ENCODE measurements at regions not wholly inside any gene's neighbourhood (a gene's known extent, or its start where the extent isn't known, plus 50 kb on each side); places are given as distances from the start of the nearest gene placed in this dataset.
"Not testable (repeated sequence)": the region's sequence is repeated elsewhere in the genome, so short reads cannot be mapped to it uniquely, and the experiment has no call there.

DNA sequence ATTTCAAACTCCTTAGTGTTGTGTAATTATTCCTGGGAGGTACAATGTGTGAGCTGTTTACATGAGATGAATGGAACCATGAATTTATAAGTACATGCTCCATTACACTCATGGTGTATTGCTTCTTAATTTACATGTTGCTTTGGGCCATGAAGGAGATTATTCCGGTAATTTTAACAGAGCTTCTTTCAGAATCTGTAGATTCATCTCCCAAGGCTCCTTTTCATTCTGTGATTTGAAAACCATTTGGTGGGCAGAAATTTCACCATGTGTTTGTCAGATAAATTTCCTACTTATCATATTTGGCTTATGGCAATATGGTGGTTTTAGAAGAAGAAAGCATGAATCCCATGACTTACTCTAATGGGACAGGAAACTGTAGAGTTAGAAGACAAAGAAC is 421.6 kb upstream of the EYS start:
- H3K9me3 Mint-ChIP-seq: peaks cover 18 to 74% (median 33%) of the 10 kb centered on the region in 6 donors
- DNase-seq: no peak

DNA sequence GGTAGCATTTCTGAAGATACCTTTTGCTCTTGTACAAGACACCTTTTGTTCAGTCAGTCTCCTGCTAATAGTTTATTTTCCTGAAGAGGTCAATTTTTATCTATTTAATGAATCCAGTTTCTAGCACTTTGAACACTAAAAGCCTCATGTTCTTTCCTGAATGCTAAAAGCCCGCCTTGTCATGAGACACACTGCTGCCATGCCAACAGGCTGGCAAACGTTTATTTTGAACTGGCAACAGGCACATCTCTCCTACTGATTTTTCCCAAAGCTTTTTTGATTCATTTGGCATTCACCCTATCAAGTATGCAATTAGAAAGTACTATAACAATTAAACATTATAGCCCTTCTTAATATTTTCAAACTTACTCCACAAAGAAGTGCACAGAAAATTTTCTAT is 421.2 kb upstream of the EYS start:
- no peak overlapping the region for H3K27ac Mint-ChIP-seq
- peaks cover 15 to 74% (median 35%) of the 10 kb centered on the region in 6 donors for H3K9me3 Mint-ChIP-seq
- no peaks in the 10 kb centered on the region for H3K4me1 Mint-ChIP-seq
- H3K27me3 Mint-ChIP-seq (ENCODE audit: low read depth in 3 of 3): peaks cover 0 to 2% (median 0%) of the 10 kb centered on the region in 3 donors
- no peak for DNase-seq
- H3K4me3 Mint-ChIP-seq: no peak overlapping the region
- no peaks in the 10 kb centered on the region for H3K36me3 Mint-ChIP-seq

More for the DNA sequence above, 421.6 kb upstream of the EYS start:
- Mint-ChIP-seq H3K4me1 (no peaks in the 10 kb centered on the region), H3K27me3 (ENCODE audit: low read depth in 3 of 3) (peaks cover 0 to 2% (median 0%) of the 10 kb centered on the region in 3 donors), H3K36me3 (no peaks in the 10 kb centered on the region), H3K27ac (no peak overlapping the region), H3K4me3 (no peak overlapping the region)

GRCh38 chr6:66127061-66127460 is 420.0 kb upstream of the EYS start:
- H3K27me3 Mint-ChIP-seq (ENCODE audit: low read depth in 3 of 3): no peaks in the 10 kb centered on the region
- H3K27ac Mint-ChIP-seq: no peak overlapping the region
- no peak for DNase-seq
- peaks cover 15 to 78% (median 40%) of the 10 kb centered on the region in 6 donors for H3K9me3 Mint-ChIP-seq
- H3K36me3 Mint-ChIP-seq: no peaks in the 10 kb centered on the region
- no peak overlapping the region for H3K4me3 Mint-ChIP-seq
- H3K4me1 Mint-ChIP-seq: no peaks in the 10 kb centered on the region

GRCh38 chr6:66126358-66126757 is 419.3 kb upstream of the EYS start:
- Mint-ChIP-seq H3K27ac (no peak overlapping the region), H3K36me3 (no peaks in the 10 kb centered on the region), H3K4me1 (no peaks in the 10 kb centered on the region), H3K9me3 (peaks cover 17 to 78% (median 45%) of the 10 kb centered on the region in 6 donors), H3K4me3 (no peak overlapping the region), H3K27me3 (ENCODE audit: low read depth in 3 of 3) (no peaks in the 10 kb centered on the region)
- DNase-seq: no peak

- no peak for DNase-seq
- Mint-ChIP-seq H3K4me1 (no peaks in the 10 kb centered on the region), H3K9me3 (peaks cover 25 to 73% (median 52%) of the 10 kb centered on the region in 6 donors), H3K36me3 (no peaks in the 10 kb centered on the region), H3K27me3 (ENCODE audit: low read depth in 3 of 3) (peaks cover 0 to 3% (median 0%) of the 10 kb centered on the region in 3 donors), H3K27ac (no peak overlapping the region), H3K4me3 (no peak overlapping the region)
Measured at GRCh38 chr6:66103954-66104353, 396.9 kb upstream of the EYS start.

DNA sequence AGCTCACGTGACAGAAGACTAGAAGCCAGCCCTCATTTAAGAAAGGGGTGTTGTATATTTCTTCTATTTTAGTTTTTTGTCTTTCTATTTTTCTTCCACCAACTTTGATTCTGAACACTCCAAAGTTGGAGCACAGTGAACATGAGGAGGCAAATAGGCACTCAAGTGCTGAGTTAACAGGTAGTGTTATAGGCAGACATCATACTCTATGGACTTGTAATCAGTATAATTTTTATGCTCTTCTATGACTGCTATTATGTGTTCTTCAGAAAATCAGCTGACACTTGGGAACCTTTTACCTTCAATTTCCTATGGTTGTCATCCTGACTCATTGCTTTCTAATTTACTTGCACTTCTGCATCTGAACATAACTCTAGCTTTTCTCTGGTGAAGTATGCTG is 396.3 kb upstream of the EYS start:
- Mint-ChIP-seq H3K27ac (no peak overlapping the region), H3K27me3 (ENCODE audit: low read depth in 3 of 3) (peaks cover 0 to 3% (median 0%) of the 10 kb centered on the region in 3 donors), H3K9me3 (peaks cover 24 to 73% (median 54%) of the 10 kb centered on the region in 6 donors), H3K4me3 (no peak overlapping the region), H3K4me1 (no peaks in the 10 kb centered on the region), H3K36me3 (no peaks in the 10 kb centered on the region)
- no peak for DNase-seq

DNA sequence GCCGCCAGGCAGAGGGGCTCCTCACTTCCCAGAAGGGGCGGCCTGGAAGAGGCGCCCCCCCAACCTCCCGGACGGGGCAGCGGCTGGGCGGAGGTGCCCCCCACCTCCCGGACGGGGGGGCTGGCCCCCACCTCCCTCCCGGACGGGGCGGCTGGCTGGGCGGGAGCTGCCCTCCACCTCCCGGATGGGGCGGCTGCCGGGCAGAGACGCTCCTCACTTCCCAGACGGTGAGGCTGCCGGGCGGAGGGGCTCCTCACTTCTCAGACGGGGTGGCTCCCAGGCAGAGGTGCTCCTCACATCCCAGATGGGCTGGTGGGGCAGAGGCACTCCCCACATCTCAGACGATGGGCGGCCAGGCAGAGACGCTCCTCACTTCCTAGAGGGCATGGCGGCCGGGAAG is 389.7 kb upstream of the EYS start:
- Mint-ChIP-seq H3K27me3 (ENCODE audit: low read depth in 3 of 3) (no peaks in the 10 kb centered on the region), H3K9me3 (peaks cover 31 to 62% (median 41%) of the 10 kb centered on the region in 6 donors), H3K4me3 (no peak overlapping the region), H3K4me1 (no peaks in the 10 kb centered on the region), H3K36me3 (peaks cover 0 to 5% (median 0%) of the 10 kb centered on the region in 3 donors), H3K27ac (no peak overlapping the region)
- DNase-seq: no peak

GRCh38 chr6:66094615-66095014 is 387.6 kb upstream of the EYS start:
- no peak overlapping the region for H3K4me3 Mint-ChIP-seq

GRCh38 chr6:66092306-66092705 is 385.3 kb upstream of the EYS start:
- not testable (repeated sequence) for H3K27me3 Mint-ChIP-seq (ENCODE audit: low read depth in 3 of 3)

More at GRCh38 chr6:66094615-66095014, 387.6 kb upstream of the EYS start:
- Mint-ChIP-seq H3K9me3 (peaks cover 19 to 53% (median 38%) of the 10 kb centered on the region in 6 donors), H3K27ac (no peak overlapping the region), H3K36me3 (peaks cover 0 to 5% (median 0%) of the 10 kb centered on the region in 3 donors), H3K4me1 (no peaks in the 10 kb centered on the region), H3K27me3 (ENCODE audit: low read depth in 3 of 3) (no peaks in the 10 kb centered on the region)
- DNase-seq: no peak

GRCh38 chr6:66086532-66086931 is 379.5 kb upstream of the EYS start:
- Mint-ChIP-seq H3K27me3 (ENCODE audit: low read depth in 3 of 3) (peaks cover 0 to 2% (median 1%) of the 10 kb centered on the region in 3 donors), H3K27ac (no peak overlapping the region), H3K4me1 (no peaks in the 10 kb centered on the region), H3K9me3 (peaks cover 26 to 68% (median 44%) of the 10 kb centered on the region in 6 donors), H3K4me3 (no peak overlapping the region), H3K36me3 (peaks cover 0 to 10% (median 5%) of the 10 kb centered on the region in 3 donors)
- DNase-seq: no peak

More at GRCh38 chr6:66092306-66092705, 385.3 kb upstream of the EYS start:
- H3K27ac Mint-ChIP-seq, DNase-seq, H3K4me1 Mint-ChIP-seq, H3K36me3 Mint-ChIP-seq, H3K4me3 Mint-ChIP-seq: not testable (repeated sequence)
- H3K9me3 Mint-ChIP-seq: peaks cover 12 to 52% (median 33%) of the 10 kb centered on the region in 6 donors

DNA sequence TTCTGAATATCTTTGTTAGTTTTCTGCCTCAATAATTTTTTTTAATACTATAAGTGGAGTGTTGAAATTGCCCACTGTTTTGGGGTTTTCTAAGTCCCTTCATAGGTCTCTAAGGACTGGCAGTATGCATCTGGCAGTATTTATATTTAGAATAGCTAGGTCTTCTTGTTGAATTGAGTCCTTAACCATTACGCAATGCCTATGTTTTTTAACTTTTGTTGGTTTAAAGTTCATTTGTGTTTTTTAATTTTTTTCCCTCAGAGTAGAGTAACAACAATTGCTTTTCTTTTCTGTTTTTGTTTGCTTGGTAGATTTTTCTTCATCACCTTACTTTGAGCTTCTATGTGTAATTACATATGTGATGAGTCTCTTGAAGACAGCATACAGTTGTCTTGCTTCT is 375.9 kb upstream of the EYS start:
- H3K27ac Mint-ChIP-seq: no peak overlapping the region

GRCh38 chr6:66068907-66069306 is 361.9 kb upstream of the EYS start:
- Mint-ChIP-seq H3K4me3 (no peak overlapping the region), H3K27me3 (ENCODE audit: low read depth in 3 of 3) (no peaks in the 10 kb centered on the region), H3K36me3 (no peaks in the 10 kb centered on the region), H3K4me1 (no peaks in the 10 kb centered on the region), H3K9me3 (peaks cover 9 to 53% (median 25%) of the 10 kb centered on the region in 6 donors), H3K27ac (no peak overlapping the region)
- no peak for DNase-seq

More for the DNA sequence above, 375.9 kb upstream of the EYS start:
- DNase-seq: no peak
- Mint-ChIP-seq H3K4me1 (no peaks in the 10 kb centered on the region), H3K36me3 (peaks cover 0 to 5% (median 4%) of the 10 kb centered on the region in 3 donors), H3K4me3 (no peak overlapping the region), H3K27me3 (ENCODE audit: low read depth in 3 of 3) (peaks cover 0 to 6% (median 2%) of the 10 kb centered on the region in 3 donors), H3K9me3 (peaks cover 25 to 70% (median 54%) of the 10 kb centered on the region in 6 donors)

DNA sequence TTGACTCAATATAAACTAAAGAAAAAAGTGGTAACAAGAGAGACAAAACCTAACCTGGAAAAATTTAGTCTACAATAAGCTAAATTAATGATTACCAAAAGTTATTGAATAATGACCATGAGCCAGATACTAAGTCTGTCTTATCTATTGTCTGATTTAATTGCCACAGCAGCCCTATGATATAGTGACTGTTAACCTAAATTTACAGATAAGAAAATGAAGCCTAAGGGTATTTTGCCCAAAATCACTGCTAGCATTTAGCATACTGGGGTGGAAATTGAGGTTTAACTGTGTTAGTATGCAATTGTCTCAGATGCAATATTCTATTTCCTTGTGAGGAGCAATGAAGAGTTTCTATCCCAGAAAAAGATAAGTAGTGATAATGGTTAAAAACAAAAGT is 361.0 kb upstream of the EYS start:
- H3K27ac Mint-ChIP-seq: no peak overlapping the region
- peaks cover 11 to 57% (median 24%) of the 10 kb centered on the region in 6 donors for H3K9me3 Mint-ChIP-seq
- no peaks in the 10 kb centered on the region for H3K27me3 Mint-ChIP-seq (ENCODE audit: low read depth in 3 of 3)
- H3K36me3 Mint-ChIP-seq: peaks cover 0 to under 1% (median 0%) of the 10 kb centered on the region in 3 donors
- no peak overlapping the region for H3K4me3 Mint-ChIP-seq
- H3K4me1 Mint-ChIP-seq: no peaks in the 10 kb centered on the region
- no peak for DNase-seq

- peaks cover 0 to 3% (median 0%) of the 10 kb centered on the region in 3 donors for H3K36me3 Mint-ChIP-seq
- H3K4me1 Mint-ChIP-seq: no peaks in the 10 kb centered on the region
- H3K27ac Mint-ChIP-seq: no peak overlapping the region
- H3K27me3 Mint-ChIP-seq (ENCODE audit: low read depth in 3 of 3): no peaks in the 10 kb centered on the region
- no peak overlapping the region for H3K4me3 Mint-ChIP-seq
- H3K9me3 Mint-ChIP-seq: peaks cover 14 to 54% (median 19%) of the 10 kb centered on the region in 6 donors
- no peak for DNase-seq
Measured at GRCh38 chr6:66065313-66065712, 358.3 kb upstream of the EYS start.

DNA sequence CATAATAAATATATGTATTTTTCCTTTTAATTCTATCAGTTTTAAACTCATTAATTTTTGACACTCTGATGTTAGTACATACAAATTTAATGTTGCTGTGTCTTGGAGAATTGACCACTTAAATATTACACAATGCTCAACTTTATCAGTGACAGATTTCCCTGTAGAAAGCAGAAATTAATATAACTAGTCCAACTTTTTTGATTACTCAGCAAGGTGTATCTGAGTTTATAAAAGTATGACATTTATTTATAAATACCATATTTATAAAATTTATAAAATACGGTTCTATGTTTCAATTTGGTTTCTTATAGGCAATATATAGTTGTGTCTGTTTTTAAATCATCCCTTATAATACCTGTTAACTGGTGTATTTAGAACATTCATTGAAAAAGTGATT is 350.0 kb upstream of the EYS start:
- DNase-seq: no peak
- Mint-ChIP-seq H3K27me3 (ENCODE audit: low read depth in 3 of 3) (no peaks in the 10 kb centered on the region), H3K36me3 (peaks cover 0 to 4% (median 0%) of the 10 kb centered on the region in 3 donors), H3K4me1 (no peaks in the 10 kb centered on the region), H3K4me3 (no peak overlapping the region), H3K9me3 (peaks cover 9 to 38% (median 21%) of the 10 kb centered on the region in 6 donors), H3K27ac (no peak overlapping the region)
